ENCODE measurements at regions not wholly inside any gene's neighbourhood (a gene's known extent, or its start where the extent isn't known, plus 50 kb on each side); places are given as distances from the start of the nearest gene placed in this dataset.

GRCh38 chr1:170309389-170310013 lies 163.7 kb downstream of the NTMT2 start:
- no peak for TF ChIP-seq CTCF (IDR thresholded peaks at IDR 0.05; ENCODE audit: poor library complexity, severe bottlenecking)
- TF ChIP-seq EP300 (conservative IDR thresholded peaks at IDR 0.05; ENCODE audit: poor library complexity, severe bottlenecking), result no peak

All from neural cell (in vitro differentiated cells).